ENCODE measurements at regions not wholly inside any gene's neighbourhood (a gene's known extent, or its start where the extent isn't known, plus 50 kb on each side); places are given as distances from the start of the nearest gene placed in this dataset.

- TF ChIP-seq POLR2A (IDR thresholded peaks at IDR 0.05) = no peak
- no peak for TF ChIP-seq CTCF (IDR thresholded peaks at IDR 0.05)
- peak in 2 of 3 donors; percentile 10 to 26 for TF ChIP-seq POLR2AphosphoS5 (IDR thresholded peaks at IDR 0.05)
Measured at GRCh38 chr15:95875121-95875643, 455.3 kb upstream of the NR2F2 start.
